ENCODE measurements at regions not wholly inside any gene's neighbourhood (a gene's known extent, or its start where the extent isn't known, plus 50 kb on each side); places are given as distances from the start of the nearest gene placed in this dataset.

GRCh38 chr14:101459551-101459900 is 101.8 kb upstream of the DIO3 start:
- DNase-seq (ENCODE audit: low spot score) (no peak), FAIRE-seq (no peak), ATAC-seq (no peak)
- no peaks in the 10 kb centered on the region for H3K79me2 ChIP-seq (ENCODE audit: insufficient read depth, low read length)
- in situ Hi-C loops (cut with HindIII; ENCODE audit: extremely low pct_ligation_motif_present, low pct_unique_long_range_greater_than_20kb): no loop called here
- 72% methylated on average over 10 of the region's 14 CpGs for WGBS (ENCODE audit: low lambda C conversion rate)
- H3K9me3 ChIP-seq (ENCODE audit: low read length): no peaks in the 10 kb centered on the region
- no peak for TF ChIP-seq KDM5B (CRISPR knock-in tag; IDR thresholded peaks at IDR 0.05; ENCODE audit: borderline replicate concordance)
- TF ChIP-seq CREB3 (CRISPR knock-in tag; IDR thresholded peaks at IDR 0.05): no peak
- no peak for TF ChIP-seq HOMEZ (CRISPR knock-in tag; IDR thresholded peaks at IDR 0.05; ENCODE audit: low read depth)
- TF ChIP-seq ZNF7 (CRISPR knock-in tag; IDR thresholded peaks at IDR 0.05): no peak
- TF ChIP-seq HMGXB3 (CRISPR knock-in tag; IDR thresholded peaks at IDR 0.05; ENCODE audit: borderline replicate concordance): no peak
- TF ChIP-seq NFAT5 (CRISPR knock-in tag; IDR thresholded peaks at IDR 0.05): no peak
- TF ChIP-seq ZNF556 (CRISPR knock-in tag; IDR thresholded peaks at IDR 0.05; ENCODE audit: borderline replicate concordance): no peak
- TF ChIP-seq CBX1 (IDR thresholded peaks at IDR 0.05; ENCODE audit: low read depth): no peak
- no peak for TF ChIP-seq PBX2 (CRISPR knock-in tag; IDR thresholded peaks at IDR 0.05)
- no peak for TF ChIP-seq RXRA (CRISPR knock-in tag; IDR thresholded peaks at IDR 0.05)
- no peak for TF ChIP-seq ZNF44 (CRISPR knock-in tag; IDR thresholded peaks at IDR 0.05)
- TF ChIP-seq CEBPB (IDR thresholded peaks at IDR 0.05; ENCODE audit: borderline replicate concordance, low read depth, low read length): no peak
- CTCF ChIA-PET (ENCODE audit: low intra/inter-chr PET ratio, low total read pairs): no interaction called here
- no peak overlapping the region for H3K9ac ChIP-seq (ENCODE audit: insufficient read depth, low read depth, low read length)
- no peak overlapping the region for H3K27ac ChIP-seq (ENCODE audit: extremely low read length, insufficient read depth, low read length)
- H3K36me3 ChIP-seq (replicated peaks in 1 of 2; ENCODE audit: control insufficient read depth in 1 of 2, insufficient read depth in 2 of 2, low read length in 2 of 2): no peaks in the 10 kb centered on the region
- no TSS peak for BruUV-seq (replicated peaks)
- intact Hi-C loops (cut with micrococcal nuclease; ENCODE audit: unreplicated experiment): no loop called here
- H2AFZ ChIP-seq (ENCODE audit: low read length): no peak overlapping the region
- H4K20me1 ChIP-seq (ENCODE audit: insufficient read depth, low read length): no peaks in the 10 kb centered on the region
- H3K4me2 ChIP-seq (ENCODE audit: low read depth, low read length): no peak overlapping the region
- POLR2A ChIA-PET: no interaction called here
- H3K4me3 ChIP-seq (replicated peaks in 1 of 3; ENCODE audit: insufficient read depth in 1 of 3, low read depth in 2 of 3, low read length in 3 of 3): no peak overlapping the region
- H3K27me3 ChIP-seq (ENCODE audit: control insufficient read depth in 1 of 2, insufficient read depth in 2 of 2, low read length in 2 of 2): peaks cover 1 to 41% of the 10 kb centered on the region in 2 experiments; a peak in 4 of 5 replicates
- peaks cover 15% of the 10 kb centered on the region for H3K4me1 ChIP-seq (ENCODE audit: insufficient read depth, low read length)
